ENCODE measurements at regions not wholly inside any gene's neighbourhood (a gene's known extent, or its start where the extent isn't known, plus 50 kb on each side); places are given as distances from the start of the nearest gene placed in this dataset.

DNA sequence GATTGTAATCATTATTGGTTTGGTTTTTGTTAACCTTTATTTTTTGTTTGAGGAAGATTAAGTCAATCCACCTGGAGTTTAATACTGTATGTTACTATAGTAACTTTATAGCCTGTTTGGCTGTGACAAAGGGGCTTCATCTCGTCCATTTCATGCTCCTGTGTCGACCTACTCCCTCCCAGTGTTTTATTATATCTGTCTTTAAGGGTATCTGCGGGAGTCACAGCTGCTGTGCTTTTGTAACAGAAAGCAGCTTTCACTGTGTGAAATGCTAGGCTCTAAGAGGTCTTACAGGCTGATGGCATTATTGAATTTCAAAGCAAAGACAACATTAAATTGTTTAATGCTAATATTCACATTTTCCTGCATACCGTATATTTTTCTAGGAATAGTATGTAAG is 698.0 kb upstream of the POU3F2 start:
- no peak for DNase-seq (ENCODE audit: low read depth)

DNA sequence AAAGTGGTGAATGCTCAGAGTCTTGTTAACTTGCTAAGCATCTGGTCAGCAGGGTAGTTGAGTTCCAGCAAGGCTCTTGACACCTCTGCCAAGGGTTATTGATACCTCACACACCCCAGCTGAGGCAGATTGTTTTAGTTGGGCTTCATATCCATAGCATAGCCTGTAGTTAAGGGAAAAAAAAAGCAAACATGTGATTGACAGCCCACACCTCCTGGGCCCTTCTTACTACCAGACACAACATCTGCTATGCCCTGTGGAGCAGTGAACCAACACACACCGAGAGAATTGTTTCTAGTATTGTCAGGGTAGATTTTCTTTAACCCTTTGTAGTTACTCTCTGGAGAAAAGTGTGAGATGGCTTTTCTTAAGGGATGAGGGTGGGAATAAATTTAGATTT is 697.0 kb upstream of the POU3F2 start:
- no peak for DNase-seq (ENCODE audit: low read depth)

DNA sequence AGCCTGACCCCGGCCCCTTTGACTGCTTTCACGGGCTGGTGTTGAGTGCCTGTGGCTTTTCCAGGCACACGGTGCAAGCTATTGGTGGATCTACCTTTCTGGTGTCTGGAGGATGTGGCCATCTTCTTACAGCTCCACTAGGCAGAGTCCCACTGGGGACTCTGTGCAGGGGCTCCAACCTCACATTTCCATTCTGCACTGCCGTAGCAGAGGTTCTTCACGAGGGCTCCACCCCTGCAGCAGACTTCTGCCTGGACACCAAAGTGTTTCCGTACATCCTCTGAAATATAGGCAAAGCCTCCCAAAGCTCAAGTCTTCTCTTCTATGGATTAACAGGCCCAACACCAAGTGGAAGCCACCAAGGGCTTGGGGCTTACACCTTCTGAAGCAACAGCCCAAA is 691.5 kb upstream of the POU3F2 start:
- no peak for DNase-seq (ENCODE audit: low read depth)

DNA sequence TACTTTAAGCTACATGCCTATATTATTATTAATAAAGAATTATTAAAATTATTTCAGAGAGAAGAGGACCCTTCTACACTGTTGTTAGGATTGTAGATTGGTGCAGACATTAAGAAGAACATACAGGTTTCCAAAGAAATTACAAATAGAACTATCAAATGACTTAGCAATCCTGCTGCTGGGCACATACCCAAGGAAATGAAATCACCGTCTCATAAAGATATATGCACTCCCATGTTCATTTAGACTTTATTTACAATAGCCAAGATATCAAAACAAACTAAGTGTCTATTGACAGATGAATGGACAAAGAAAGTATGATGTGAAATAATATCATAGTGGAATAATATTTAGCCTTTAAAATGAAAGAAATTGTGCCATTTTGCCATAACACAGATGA is 687.7 kb upstream of the POU3F2 start:
- no peak for DNase-seq (ENCODE audit: low read depth)

DNA sequence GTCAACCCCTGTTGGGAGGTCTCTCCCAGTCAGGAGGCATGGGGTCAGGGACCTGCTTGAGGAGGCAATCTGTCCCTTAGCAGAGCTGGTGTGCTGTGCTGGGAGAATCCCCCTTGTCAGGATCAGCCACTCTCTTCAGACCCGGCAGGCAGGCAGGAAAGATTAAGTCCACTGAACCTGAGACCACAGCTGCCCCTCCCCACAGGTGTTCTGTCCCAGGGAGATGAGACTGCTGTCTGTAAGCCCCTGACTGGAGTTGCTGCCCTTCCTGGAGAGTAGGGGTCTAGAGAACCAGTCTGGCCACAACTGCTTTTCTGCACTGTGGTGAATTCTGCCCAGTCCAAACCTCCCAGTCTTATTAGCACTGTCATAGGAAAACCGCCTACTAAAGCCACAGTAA is 677.8 kb upstream of the POU3F2 start:
- DNase-seq (ENCODE audit: low read depth): no peak

DNA sequence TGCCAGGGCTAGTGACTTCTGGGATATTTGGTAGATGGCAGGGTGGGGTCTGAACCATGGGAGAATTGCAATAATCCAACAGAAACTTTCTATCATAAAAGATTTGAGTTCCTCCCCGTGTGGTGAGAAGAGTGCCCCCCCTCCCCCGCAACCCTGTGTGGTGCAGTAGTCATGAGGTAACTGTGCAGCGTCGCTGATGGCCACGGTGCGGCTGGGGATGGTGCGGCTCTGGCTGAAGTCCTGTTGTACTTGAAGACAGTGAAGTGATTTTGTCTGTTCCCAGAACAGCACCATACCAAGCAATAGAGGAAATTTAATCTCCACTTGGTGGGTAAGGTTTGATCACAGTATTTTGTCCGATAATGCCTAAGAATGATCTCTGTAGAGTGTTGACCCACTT is 654.8 kb upstream of the POU3F2 start:
- DNase-seq (ENCODE audit: low read depth): no peak

DNA sequence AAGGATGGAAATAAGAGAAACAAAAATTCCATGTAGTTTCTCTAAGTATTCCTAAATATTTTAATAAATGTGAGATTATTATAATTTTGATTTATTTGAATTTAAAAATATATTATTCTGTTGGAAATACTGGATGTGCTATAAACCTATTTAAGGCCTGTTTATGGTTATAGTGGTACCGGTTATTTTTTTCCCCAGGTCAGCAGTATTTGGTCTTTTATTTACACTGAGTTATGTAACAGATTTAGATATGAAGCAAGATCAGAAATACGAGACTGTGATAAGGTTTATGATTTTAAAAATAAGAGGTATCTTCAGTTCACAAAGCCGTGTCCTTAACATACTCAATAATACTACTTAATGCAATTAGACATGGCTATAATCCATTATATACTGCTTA is 634.3 kb upstream of the POU3F2 start:
- no peak for DNase-seq (ENCODE audit: low read depth)

DNA sequence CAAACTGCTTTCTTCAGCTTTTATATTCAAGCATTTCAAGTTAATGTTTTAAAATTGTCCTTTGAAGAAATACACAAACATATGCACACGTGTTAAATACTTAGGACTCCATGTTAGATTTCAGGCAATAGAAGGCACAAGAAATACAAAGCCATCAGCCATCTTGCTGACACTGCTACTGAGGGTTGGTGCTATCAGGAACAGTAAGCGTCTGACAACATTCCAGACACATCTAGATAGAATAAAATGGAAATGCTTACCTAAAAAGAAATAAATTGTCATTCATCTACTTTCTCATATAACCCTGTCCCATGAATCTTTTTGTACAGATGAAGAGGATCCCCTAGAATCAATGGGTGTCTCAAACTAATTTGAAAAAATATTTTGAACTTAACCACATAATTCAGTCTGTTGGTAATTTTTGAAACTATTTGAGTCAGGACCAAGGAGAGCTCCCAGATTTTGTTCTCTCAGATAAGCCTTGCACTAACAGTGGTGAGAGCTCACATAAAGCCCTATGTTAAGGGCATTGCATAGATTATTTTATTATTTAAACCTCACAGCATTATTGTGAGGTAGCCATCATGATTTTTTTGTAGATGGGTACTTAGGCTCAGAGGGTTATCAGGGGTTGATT is 631.1 kb upstream of the POU3F2 start:
- no peak for DNase-seq (ENCODE audit: low read depth)

DNA sequence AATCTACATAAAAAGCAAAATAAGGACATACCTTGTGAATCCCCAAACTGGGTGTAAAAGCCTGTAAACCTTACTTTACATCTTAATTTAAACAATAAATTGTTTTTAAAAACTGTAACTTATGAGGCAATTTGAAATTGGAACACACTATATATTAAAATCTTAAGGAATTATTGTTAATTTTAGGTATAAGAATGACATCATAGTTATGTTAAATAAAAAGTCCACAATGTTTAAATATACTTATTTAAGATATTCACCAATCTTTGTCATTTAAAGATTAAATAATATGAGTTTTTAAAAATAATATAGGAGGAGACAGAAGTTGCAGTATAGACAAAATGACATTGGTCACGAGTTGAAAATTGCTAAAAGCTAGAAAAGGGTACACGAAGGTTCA is 621.9 kb upstream of the POU3F2 start:
- DNase-seq (ENCODE audit: low read depth): no peak

DNA sequence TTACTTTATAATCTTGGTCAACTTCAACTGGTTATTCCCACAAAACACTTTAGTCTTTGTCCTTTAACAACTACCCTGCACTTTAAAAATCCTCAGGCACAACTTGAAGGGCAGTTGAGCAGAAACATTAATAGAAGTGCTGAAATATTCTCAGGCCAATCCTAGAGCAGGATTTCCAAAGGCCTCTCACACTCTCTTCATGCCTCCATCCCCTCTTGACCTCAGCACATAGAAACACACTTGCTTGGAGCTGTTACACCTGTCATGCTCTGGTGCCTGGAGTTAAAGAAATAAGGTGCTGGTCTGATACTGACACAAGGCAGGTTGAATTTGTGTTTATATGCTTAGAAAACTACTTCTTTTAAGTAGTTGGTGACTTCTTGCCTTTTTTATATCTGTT is 618.8 kb upstream of the POU3F2 start:
- no peak for DNase-seq (ENCODE audit: low read depth)

DNA sequence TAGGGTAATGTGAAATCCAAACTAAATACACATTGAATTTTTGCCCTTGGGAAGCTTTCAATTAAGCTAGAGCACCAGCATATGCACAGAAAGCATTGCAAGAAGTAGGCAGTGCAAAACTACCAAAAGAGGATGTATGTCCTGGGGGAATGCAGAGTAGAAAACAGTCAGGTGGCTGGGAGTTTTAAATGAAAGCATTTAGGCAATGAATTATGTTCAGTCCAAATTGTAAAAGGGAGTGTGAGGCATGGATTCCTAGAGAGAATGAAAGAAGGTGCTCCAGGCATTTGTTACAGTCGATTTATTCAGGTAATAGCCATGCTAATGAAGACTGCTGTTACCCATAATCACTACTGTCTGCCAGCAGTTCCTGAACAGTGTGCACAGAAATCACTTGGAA is 604.1 kb upstream of the POU3F2 start:
- DNase-seq (ENCODE audit: low read depth): no peak

DNA sequence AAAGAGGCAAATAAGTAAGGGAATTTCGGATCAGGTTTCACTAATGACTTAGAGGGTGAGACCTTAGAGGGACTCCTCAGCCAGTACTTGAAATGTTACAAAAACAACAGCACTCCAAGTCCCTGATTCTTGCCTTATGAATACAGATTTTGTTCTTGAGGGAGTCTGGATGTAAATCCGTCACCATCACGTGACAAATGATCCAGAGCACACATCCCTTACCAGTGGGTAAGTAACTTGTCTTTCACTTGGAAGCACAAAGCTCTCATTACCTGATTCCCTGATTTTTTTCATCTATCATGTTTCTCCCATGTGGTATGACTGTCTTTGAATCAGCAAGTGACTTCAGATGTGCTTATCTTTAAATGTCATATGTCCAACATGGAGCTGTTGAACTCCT is 595.3 kb upstream of the POU3F2 start:
- no peak for DNase-seq (ENCODE audit: low read depth)

DNA sequence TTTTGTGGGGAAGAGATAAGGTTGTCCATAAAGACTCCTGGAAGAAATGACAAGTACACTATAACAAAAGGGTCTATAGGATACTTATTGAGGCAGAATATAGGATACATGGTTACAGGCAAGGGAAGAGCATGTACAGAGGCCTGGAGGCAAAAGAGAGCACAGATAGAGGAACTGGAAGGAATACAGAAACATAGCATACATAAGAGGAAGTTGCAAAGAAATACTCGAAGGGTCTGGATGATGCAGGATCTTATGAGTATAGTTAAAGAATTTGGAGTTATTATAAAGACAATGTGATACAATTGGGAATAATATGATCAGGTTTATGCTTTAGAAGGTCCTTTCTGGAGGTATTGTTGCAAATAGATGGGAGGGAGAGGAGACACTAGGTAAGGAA is 592.7 kb upstream of the POU3F2 start:
- DNase-seq (ENCODE audit: low read depth): no peak

DNA sequence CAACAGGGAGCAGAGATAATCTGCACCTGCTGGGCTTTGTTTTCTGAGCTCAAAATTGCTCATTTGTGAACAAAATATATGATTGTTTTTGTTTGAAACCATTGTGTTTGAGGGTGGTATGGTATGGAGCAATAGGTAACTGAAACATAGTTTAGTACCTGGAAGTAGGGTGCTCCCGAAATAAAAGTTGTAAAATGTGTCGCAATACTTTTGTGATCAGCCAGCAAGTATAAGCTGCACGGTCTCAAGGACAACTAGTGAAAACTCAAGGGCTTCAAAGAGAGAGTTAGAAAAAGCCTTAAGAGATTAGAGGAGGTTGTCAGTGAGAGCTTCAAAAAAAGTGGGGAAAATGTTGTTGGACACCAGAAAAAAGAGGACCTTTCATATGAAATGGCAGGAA is 579.8 kb upstream of the POU3F2 start:
- DNase-seq (ENCODE audit: low read depth): no peak

DNA sequence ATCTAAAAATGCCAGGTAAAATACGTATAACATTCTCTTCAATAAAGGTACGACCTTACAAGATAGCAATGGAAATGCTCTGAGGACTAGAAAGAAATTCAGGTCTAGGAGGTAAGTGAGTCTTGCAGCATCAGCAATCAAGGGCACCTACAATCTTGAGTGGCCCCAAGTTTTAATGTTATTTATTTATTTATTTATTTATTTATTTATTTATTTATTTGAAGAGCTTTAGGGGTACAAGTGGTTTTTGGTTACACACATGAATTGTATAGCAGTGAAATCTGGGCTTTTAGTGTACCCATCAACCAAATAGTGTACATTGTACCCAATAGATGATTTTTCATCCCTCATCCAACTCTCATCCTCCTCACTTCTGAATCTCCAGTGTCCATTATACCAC is 574.0 kb upstream of the POU3F2 start:
- no peak for DNase-seq (ENCODE audit: low read depth)

DNA sequence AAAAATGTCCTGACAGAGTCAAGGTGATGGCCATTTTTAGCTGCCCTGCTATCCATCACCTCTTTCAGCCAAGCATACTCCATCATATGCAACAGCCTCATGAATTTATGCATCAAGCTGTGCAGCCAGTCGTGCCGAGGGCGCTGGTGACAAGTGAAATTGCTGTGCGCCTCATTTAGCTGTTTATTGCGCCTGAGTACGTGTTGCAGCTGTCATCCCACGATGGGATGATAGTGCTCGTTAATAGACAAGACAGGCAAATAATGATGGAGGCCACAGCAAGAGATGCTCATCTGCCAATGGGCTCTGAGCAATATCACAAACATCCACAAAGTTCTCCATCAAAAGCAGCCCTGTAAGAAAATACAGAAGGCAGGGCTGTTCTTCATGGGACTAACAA is 562.3 kb upstream of the POU3F2 start:
- no peak for DNase-seq (ENCODE audit: low read depth)

DNA sequence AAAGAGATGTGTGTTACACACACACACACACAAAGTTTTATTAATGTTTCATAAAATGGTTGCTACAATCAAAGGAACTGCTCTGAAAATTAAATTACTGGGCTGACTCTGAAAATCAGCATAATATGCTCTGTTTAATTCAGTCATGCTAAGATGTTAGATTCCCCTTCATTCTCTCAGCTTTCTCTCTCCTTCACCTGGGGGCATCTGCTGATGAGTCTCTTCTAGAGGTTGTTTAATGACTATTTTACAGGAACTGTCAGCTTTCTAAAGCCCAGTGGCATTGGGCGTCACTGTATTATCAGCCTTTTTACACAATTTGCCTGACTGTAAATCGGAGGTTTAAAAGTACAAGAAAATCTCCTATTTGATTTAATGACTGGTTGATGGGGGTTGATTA is 559.7 kb upstream of the POU3F2 start:
- DNase-seq (ENCODE audit: low read depth): no peak

DNA sequence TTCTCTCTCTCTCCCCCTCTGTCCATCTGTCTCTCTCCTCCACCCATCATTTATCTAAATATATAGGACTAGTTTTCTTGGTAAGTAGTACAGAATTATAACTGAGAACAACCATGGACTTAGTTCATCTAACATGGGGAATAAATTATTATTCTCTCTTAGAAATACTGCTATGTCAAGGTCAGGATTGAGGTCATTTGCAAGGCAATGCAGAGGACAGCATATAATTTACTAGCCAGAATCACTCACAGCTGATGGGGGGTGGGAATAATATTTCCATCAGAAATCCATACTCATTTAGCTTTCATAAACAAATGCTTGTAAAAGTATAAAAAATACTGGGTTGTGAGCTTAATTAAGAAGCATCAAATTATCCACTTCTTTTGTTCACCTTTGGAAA is 553.9 kb upstream of the POU3F2 start:
- no peak for DNase-seq (ENCODE audit: low read depth)

DNA sequence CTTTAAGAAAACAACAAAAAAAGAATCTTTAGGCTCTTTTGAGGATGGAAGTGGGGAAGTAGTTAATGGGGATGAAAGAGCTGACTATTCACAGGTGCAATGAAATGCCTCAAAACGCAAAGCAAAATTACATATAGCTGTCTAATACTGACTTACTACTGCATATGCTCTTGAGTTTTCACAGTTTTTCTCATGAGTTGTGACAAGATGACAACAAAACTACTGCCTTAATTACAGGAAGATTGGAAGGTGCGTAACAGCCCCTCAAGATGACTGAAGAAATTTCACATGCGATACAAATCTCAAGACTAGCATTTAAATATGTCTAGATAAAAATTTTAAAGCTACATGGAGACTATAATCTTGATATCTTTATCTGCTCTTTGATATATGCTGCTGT is 547.8 kb upstream of the POU3F2 start:
- DNase-seq (ENCODE audit: low read depth): no peak

DNA sequence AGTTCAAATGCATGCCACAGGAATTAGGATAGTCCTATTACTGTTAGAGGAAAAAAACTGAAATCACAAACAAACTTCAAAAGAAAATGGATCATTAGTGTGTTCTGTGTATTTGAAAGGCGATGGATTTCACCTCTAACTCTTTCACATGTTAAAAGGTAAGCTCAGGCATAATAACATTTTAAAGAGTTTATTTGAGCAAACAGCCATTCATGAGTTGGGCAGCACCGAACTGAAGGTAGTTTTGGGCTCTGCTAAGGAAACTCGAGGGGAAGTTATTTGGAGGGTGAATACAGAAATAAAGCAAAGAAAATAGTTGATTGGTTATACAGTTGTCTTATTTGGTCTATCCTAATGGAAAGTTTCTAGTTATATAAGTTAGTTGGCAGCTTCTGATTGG is 546.5 kb upstream of the POU3F2 start:
- no peak for DNase-seq (ENCODE audit: low read depth)

DNA sequence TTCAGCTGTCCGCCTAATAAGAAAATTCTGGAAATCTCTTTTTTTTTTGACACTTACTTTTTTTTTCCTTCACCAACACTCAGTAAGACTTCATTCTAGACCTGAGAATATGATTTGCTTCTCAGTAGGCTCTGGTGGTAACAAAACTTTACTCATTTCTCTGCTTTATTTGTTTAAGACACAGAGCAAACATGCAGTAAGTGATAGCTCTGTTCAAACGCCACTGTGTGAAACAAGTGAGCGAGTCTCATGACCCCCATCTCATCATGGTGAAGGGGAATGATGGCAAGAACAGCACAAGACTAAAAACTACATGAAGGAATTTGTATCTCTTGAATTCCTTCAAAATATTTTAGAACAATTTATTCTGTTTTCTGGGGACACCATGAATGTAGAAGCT is 541.6 kb upstream of the POU3F2 start:
- DNase-seq (ENCODE audit: low read depth): no peak

DNA sequence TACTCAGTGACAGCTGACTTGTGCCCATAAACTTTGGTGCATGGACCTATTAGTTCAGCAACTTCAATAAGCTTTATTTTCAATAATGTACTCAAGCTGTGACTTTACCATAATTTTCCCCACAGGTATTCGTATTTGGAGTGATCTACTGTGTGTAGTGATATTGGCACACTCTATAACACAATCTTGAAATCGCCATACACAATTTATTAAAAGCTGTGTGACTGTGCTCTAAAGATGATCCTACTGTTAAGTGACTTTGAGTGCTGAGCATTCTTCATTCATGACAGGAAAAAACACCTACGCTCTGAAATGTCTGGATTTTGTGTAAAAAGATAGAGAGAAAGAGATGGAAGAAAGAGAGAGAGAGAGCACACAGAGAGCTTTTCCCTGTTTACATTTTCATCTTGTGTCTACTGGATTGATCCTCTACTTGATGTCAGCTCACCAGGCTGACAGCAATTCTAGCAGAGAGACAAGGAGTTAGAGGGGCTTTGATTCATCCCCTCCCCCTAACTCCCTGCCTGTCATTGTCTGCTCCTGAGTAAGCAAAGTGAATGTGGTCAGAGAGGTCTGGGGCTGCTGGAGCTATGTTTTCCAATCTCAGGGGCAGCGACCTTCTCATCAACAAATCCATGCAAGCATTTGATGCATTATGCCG is 538.7 kb upstream of the POU3F2 start:
- DNase-seq (ENCODE audit: low read depth): no peak

DNA sequence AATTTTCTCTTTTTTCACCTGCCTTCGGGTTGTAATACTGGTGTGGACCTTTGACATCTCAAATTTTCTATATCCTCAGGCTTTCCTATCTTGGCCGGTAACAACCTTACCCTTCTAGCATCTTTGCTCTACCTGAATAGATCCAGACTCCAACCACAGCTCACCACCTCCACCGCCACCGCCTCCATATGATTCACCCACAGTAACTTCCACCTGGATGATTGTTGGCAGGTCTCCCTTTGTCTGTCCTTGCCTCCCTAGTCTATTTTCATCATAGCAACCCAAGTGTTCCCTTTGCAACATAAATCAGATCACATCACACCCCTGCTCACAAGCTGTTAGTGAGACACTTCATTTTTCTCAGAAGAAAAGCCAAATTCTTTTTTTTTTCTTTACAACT is 525.8 kb upstream of the POU3F2 start:
- DNase-seq (ENCODE audit: low read depth): no peak

DNA sequence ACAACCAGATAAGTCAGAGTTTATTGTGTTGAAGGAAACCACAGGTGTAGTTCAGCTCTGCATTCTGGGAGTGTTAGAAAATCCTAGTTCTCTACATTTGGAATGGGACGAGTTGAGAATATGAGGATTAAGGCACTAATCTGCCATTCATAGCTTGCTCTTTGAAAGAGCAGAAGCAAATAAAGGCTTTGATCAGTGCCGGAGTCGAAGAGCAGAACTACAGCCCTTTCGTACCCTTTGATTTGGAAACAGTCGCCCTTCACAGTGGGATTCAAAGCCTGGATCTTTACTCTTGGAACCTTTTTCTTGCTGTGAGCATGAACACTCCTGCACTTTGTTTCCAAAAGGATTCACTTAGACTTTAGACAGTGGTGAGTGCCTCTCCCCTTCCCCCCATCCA is 523.9 kb upstream of the POU3F2 start:
- no peak for DNase-seq (ENCODE audit: low read depth)

DNA sequence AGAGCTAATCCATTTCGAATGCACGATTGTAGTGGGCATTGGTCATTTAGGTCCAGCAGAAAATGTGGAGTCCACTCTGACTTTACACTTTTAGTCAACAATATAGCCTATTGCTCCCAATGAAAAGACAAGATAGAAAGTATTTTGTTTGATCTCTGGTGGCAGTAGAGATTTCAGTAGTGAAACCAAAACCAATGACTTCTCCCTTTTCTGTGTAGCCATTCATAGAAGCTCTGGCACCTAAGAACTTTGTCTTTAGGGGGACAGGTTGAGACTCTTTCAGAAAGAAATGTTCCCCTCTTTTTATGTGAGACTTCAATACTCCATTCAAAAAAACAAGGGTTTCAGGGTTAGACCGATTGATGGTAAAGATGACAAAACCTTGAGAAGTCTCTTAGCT is 510.8 kb upstream of the POU3F2 start:
- no peak for DNase-seq (ENCODE audit: low read depth)
